Fibroblast of skin of left biceps (primary cell): ENCODE measurements at regions not wholly inside any gene's neighbourhood (a gene's known extent, or its start where the extent isn't known, plus 50 kb on each side); places are given as distances from the start of the nearest gene placed in this dataset.

ENCODE experiments used
- DNase-seq, 2 experiments: peaks; one replicate each; pipeline ENCODE4 v3.0.0-alpha.2; 2013; ENCODE audit warnings: low read depth in 2 of 2

GRCh38 chr5:89276566-89277305, 393.8 kb upstream of the MEF2C start:
- DNase-seq, result no peak

- no peak for DNase-seq
Observed at GRCh38 chr5:89275066-89275855, 392.3 kb upstream of the MEF2C start.

- DNase-seq, result no peak
Observed at GRCh38 chr5:89273289-89273688, 390.3 kb upstream of the MEF2C start.

- no peak for DNase-seq
Observed at GRCh38 chr5:89270901-89271300, 387.9 kb upstream of the MEF2C start.

- no peak for DNase-seq
Observed at GRCh38 chr5:89269721-89270120, 386.7 kb upstream of the MEF2C start.

GRCh38 chr5:89268460-89268859, 385.5 kb upstream of the MEF2C start:
- DNase-seq, result no peak

- no peak for DNase-seq
Observed at GRCh38 chr5:89267788-89268187, 384.8 kb upstream of the MEF2C start.

GRCh38 chr5:89265511-89266179, 382.7 kb upstream of the MEF2C start:
- DNase-seq, result peak; percentile 93 to 96

- DNase-seq, result no peak
Observed at GRCh38 chr5:89263846-89264245, 380.9 kb upstream of the MEF2C start.

- no peak for DNase-seq
Observed at GRCh38 chr5:89262030-89262429, 379.0 kb upstream of the MEF2C start.

GRCh38 chr5:89260254-89260653, 377.3 kb upstream of the MEF2C start:
- no peak for DNase-seq

GRCh38 chr5:89255845-89256463, 373.0 kb upstream of the MEF2C start:
- peak in 1 of 2 experiments; percentile 29 for DNase-seq

GRCh38 chr5:89253666-89254352, 370.8 kb upstream of the MEF2C start:
- DNase-seq, result peak; percentile 59 to 61

- no peak for DNase-seq
Observed at GRCh38 chr5:89246864-89247263, 363.9 kb upstream of the MEF2C start.

- no peak for DNase-seq
Observed at GRCh38 chr5:89246252-89246651, 363.3 kb upstream of the MEF2C start.

GRCh38 chr5:89243611-89244010, 360.6 kb upstream of the MEF2C start:
- no peak for DNase-seq

GRCh38 chr5:89241186-89241585, 358.2 kb upstream of the MEF2C start:
- peak; percentile 36 to 50 for DNase-seq

- DNase-seq, result no peak
Observed at GRCh38 chr5:89236900-89237299, 353.9 kb upstream of the MEF2C start.

- DNase-seq, result no peak
Observed at GRCh38 chr5:89233462-89233861, 350.5 kb upstream of the MEF2C start.

- no peak for DNase-seq
Observed at GRCh38 chr5:89232139-89232603, 349.2 kb upstream of the MEF2C start.

- no peak for DNase-seq
Observed at GRCh38 chr5:89230178-89230577, 347.2 kb upstream of the MEF2C start.
